HCT116 (cell line): ENCODE measurements at regions not wholly inside any gene's neighbourhood (a gene's known extent, or its start where the extent isn't known, plus 50 kb on each side); places are given as distances from the start of the nearest gene placed in this dataset.

ENCODE experiments used
- EZH2phosphoT487 ChIP-seq: fragments of 200-600 bp; IDR thresholded peaks from 2 replicates; pipeline ENCODE4 v1.6.1; 2018; ENCODE audit warnings: antibody characterized with exemption, borderline replicate concordance
- POLR2A ChIP-seq: IDR thresholded peaks from 2 replicates; pipeline ENCODE4 v1.7.0; 2011; ENCODE audit warnings: borderline replicate concordance; ENCODE audit not compliant: insufficient read depth, insufficient read length; ENCODE audit errors: extremely low read depth
- SIN3A ChIP-seq: IDR thresholded peaks from 2 replicates; pipeline ENCODE4 v1.6.1; 2012; ENCODE audit warnings: low read depth
- TF ChIP-seq, protein P1 (sequence below), 3 experiments: fragments of 200-600 bp in 1 of 3; sonication (generic) in 1 of 3; IDR thresholded peaks in 2 of 3; conservative IDR thresholded peaks in 1 of 3; 2 replicates each; pipeline ENCODE4 v1.5.1; 2012 to 2017; ENCODE audit warnings: low read depth in 2 of 3, low read length in 2 of 3, antibody characterized with exemption in 1 of 3, borderline replicate concordance in 1 of 3, control low read depth in 1 of 3, mild to moderate bottlenecking in 1 of 3, mixed read lengths in 1 of 3, mixed run types in 1 of 3, moderate library complexity in 1 of 3; ENCODE audit not compliant: insufficient read depth in 1 of 3

- TF ChIP-seq SIN3A: no peak
- TF ChIP-seq EZH2phosphoT487: no peak
- TF ChIP-seq, protein P1, sequence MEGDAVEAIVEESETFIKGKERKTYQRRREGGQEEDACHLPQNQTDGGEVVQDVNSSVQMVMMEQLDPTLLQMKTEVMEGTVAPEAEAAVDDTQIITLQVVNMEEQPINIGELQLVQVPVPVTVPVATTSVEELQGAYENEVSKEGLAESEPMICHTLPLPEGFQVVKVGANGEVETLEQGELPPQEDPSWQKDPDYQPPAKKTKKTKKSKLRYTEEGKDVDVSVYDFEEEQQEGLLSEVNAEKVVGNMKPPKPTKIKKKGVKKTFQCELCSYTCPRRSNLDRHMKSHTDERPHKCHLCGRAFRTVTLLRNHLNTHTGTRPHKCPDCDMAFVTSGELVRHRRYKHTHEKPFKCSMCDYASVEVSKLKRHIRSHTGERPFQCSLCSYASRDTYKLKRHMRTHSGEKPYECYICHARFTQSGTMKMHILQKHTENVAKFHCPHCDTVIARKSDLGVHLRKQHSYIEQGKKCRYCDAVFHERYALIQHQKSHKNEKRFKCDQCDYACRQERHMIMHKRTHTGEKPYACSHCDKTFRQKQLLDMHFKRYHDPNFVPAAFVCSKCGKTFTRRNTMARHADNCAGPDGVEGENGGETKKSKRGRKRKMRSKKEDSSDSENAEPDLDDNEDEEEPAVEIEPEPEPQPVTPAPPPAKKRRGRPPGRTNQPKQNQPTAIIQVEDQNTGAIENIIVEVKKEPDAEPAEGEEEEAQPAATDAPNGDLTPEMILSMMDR (IDR thresholded peaks at IDR 0.05 in 2 of 3, conservative IDR thresholded peaks at IDR 0.05 in 1 of 3; ENCODE audit: borderline replicate concordance in 1 of 3, insufficient read depth in 1 of 3, low read depth in 2 of 3, low read length in 2 of 3): no peak
- no peak for TF ChIP-seq POLR2A
Measured at GRCh38 chr1:81690676-81691453, 109.9 kb upstream of the ADGRL2 start.
